ENCODE measurements at regions not wholly inside any gene's neighbourhood (a gene's known extent, or its start where the extent isn't known, plus 50 kb on each side); places are given as distances from the start of the nearest gene placed in this dataset.
A peak's percentile ranks its signal among the peaks of the same experiment; 100 is the strongest.

DNA sequence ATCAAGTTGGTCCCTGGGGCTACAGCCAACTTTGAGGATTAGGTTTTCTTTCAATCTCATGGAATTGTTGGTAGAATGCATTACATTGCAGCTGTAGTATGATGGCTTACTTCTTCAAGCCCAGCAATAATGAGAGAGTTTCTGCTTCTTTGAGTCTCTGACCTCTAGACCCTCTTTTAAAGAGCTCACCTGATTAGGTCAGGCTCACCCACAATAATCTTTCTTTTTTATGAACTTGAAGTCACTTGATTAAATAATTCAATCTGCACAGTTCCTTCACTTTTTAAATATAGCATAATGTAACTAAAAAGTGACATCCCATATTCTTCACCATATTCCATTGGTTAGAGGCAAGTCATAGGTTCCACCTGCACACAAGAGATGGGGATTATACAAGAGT is 547.5 kb upstream of the CT83 start:
- Mint-ChIP-seq H3K27ac (no peak overlapping the region), H3K36me3 (ENCODE audit: insufficient read depth) (no peaks in the 10 kb centered on the region), H3K4me1 (ENCODE audit: low read depth) (peaks cover 8% of the 10 kb centered on the region), H3K4me3 (ENCODE audit: low read depth) (no peak overlapping the region), H3K9me3 (ENCODE audit: low read depth) (peaks cover 6% of the 10 kb centered on the region), H3K27me3 (no peaks in the 10 kb centered on the region)
- no peak for DNase-seq (ENCODE audit: low spot score, unreplicated experiment)
- TF ChIP-seq, protein P1, sequence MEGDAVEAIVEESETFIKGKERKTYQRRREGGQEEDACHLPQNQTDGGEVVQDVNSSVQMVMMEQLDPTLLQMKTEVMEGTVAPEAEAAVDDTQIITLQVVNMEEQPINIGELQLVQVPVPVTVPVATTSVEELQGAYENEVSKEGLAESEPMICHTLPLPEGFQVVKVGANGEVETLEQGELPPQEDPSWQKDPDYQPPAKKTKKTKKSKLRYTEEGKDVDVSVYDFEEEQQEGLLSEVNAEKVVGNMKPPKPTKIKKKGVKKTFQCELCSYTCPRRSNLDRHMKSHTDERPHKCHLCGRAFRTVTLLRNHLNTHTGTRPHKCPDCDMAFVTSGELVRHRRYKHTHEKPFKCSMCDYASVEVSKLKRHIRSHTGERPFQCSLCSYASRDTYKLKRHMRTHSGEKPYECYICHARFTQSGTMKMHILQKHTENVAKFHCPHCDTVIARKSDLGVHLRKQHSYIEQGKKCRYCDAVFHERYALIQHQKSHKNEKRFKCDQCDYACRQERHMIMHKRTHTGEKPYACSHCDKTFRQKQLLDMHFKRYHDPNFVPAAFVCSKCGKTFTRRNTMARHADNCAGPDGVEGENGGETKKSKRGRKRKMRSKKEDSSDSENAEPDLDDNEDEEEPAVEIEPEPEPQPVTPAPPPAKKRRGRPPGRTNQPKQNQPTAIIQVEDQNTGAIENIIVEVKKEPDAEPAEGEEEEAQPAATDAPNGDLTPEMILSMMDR (IDR thresholded peaks at IDR 0.05; ENCODE audit: unreplicated experiment): no peak

GRCh38 chrX:117002981-117003380 is 540.2 kb upstream of the CT83 start:
- H3K36me3 Mint-ChIP-seq (ENCODE audit: insufficient read depth): no peaks in the 10 kb centered on the region
- no peak overlapping the region for H3K27ac Mint-ChIP-seq
- no peak for DNase-seq (ENCODE audit: low spot score, unreplicated experiment)
- no peak overlapping the region for H3K4me3 Mint-ChIP-seq (ENCODE audit: low read depth)
- no peaks in the 10 kb centered on the region for H3K9me3 Mint-ChIP-seq (ENCODE audit: low read depth)
- TF ChIP-seq, protein P1 (IDR thresholded peaks at IDR 0.05; ENCODE audit: unreplicated experiment): no peak
- H3K27me3 Mint-ChIP-seq: no peaks in the 10 kb centered on the region
- peaks cover 12% of the 10 kb centered on the region for H3K4me1 Mint-ChIP-seq (ENCODE audit: low read depth)

DNA sequence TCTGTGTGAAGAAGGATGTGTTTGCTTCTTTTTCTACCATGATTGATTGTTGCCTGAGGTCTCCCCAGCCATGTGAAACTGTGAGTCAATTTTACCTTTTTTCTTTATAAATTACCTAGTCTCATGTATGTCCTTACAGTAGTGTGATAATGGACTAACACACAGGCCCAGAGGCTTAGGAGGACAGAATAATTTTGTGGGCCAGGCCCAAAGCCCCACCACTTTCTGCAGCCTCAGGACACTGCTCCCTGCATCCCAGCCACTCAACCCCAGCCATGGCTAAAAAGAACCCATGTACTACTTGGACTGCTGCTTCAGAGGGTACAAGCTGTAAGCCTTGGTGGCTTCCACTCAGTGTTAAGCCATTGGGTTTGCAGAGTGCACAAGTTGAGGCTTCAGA is 512.7 kb upstream of the CT83 start:
- H3K27me3 Mint-ChIP-seq: no peaks in the 10 kb centered on the region
- H3K4me1 Mint-ChIP-seq (ENCODE audit: low read depth): no peaks in the 10 kb centered on the region
- DNase-seq (ENCODE audit: low spot score, unreplicated experiment): no peak
- H3K36me3 Mint-ChIP-seq (ENCODE audit: insufficient read depth): no peaks in the 10 kb centered on the region
- no peak overlapping the region for H3K27ac Mint-ChIP-seq
- TF ChIP-seq, protein P1 (IDR thresholded peaks at IDR 0.05; ENCODE audit: unreplicated experiment): no peak
- H3K9me3 Mint-ChIP-seq (ENCODE audit: low read depth): peaks cover 40% of the 10 kb centered on the region
- H3K4me3 Mint-ChIP-seq (ENCODE audit: low read depth): no peak overlapping the region

GRCh38 chrX:116972362-116972761 is 509.6 kb upstream of the CT83 start:
- H3K4me3 Mint-ChIP-seq (ENCODE audit: low read depth): no peak overlapping the region
- H3K4me1 Mint-ChIP-seq (ENCODE audit: low read depth): no peaks in the 10 kb centered on the region
- H3K27me3 Mint-ChIP-seq: no peaks in the 10 kb centered on the region
- TF ChIP-seq, protein P1 (IDR thresholded peaks at IDR 0.05; ENCODE audit: unreplicated experiment): no peak
- H3K27ac Mint-ChIP-seq: no peak overlapping the region
- no peaks in the 10 kb centered on the region for H3K36me3 Mint-ChIP-seq (ENCODE audit: insufficient read depth)
- H3K9me3 Mint-ChIP-seq (ENCODE audit: low read depth): peaks cover 20% of the 10 kb centered on the region
- DNase-seq (ENCODE audit: low spot score, unreplicated experiment): no peak

- H3K4me3 Mint-ChIP-seq (ENCODE audit: low read depth): peak overlapping the region; percentile 40
- no peak for DNase-seq (ENCODE audit: low spot score, unreplicated experiment)
- H3K27me3 Mint-ChIP-seq: no peaks in the 10 kb centered on the region
- TF ChIP-seq, protein P1 (IDR thresholded peaks at IDR 0.05; ENCODE audit: unreplicated experiment): peak; percentile 49
- H3K4me1 Mint-ChIP-seq (ENCODE audit: low read depth): peaks cover 4% of the 10 kb centered on the region
- no peaks in the 10 kb centered on the region for H3K9me3 Mint-ChIP-seq (ENCODE audit: low read depth)
- no peaks in the 10 kb centered on the region for H3K36me3 Mint-ChIP-seq (ENCODE audit: insufficient read depth)
- peak overlapping the region; percentile 93 for H3K27ac Mint-ChIP-seq
These were observed 499.3 kb upstream of the CT83 start for GRCh38 chrX:116961872-116962582.

Data from progenitor cell of endocrine pancreas (in vitro differentiated cells).